GM12874 (cell line): ENCODE measurements at regions not wholly inside any gene's neighbourhood (a gene's known extent, or its start where the extent isn't known, plus 50 kb on each side); places are given as distances from the start of the nearest gene placed in this dataset.

Experiments used
- CTCF ChIP-seq: IDR thresholded peaks from 2 replicates; pipeline ENCODE4 v1.5.1; 2011; ENCODE audit warnings: low read depth, mild to moderate bottlenecking, control low read depth, low read length, moderate library complexity; ENCODE audit not compliant: insufficient read depth

GRCh38 chr6:14625173-14625895 is 507.8 kb downstream of the CD83 start:
- TF ChIP-seq CTCF, result no peak

- no peak for TF ChIP-seq CTCF
Observed at GRCh38 chr6:14626556-14626955, 509.0 kb downstream of the CD83 start.

- no peak for TF ChIP-seq CTCF
Observed at GRCh38 chr6:14630016-14630415, 512.4 kb downstream of the CD83 start.

GRCh38 chr6:14633479-14633878 is 515.9 kb downstream of the CD83 start:
- no peak for TF ChIP-seq CTCF

- no peak for TF ChIP-seq CTCF
Observed at GRCh38 chr6:14634072-14634471, 516.5 kb downstream of the CD83 start.

- TF ChIP-seq CTCF, result no peak
Observed at GRCh38 chr6:14635195-14635594, 517.6 kb downstream of the CD83 start.

- no peak for TF ChIP-seq CTCF
Observed at GRCh38 chr6:14635934-14636591, 518.5 kb downstream of the CD83 start.
